GM21576 (cell line): ENCODE measurements at regions not wholly inside any gene's neighbourhood (a gene's known extent, or its start where the extent isn't known, plus 50 kb on each side); places are given as distances from the start of the nearest gene placed in this dataset.
"Not testable (repeated sequence)": the region's sequence is repeated elsewhere in the genome, so short reads cannot be mapped to it uniquely, and the experiment has no call there.

ENCODE experiments used
- ATAC-seq: cut with Tn5 transposase; IDR thresholded peaks from one replicate; pipeline ENCODE4 v1.9.1; 2021; ENCODE audit warnings: mild to moderate bottlenecking, moderate library complexity; ENCODE audit not compliant: unreplicated experiment

- no peak for ATAC-seq
Observed at GRCh38 chr10:108582387-108582786, 1340.9 kb downstream of the XPNPEP1 start.

GRCh38 chr10:108578258-108578657 lies 1345.1 kb downstream of the XPNPEP1 start:
- no peak for ATAC-seq

GRCh38 chr10:108574233-108574632 lies 1349.1 kb downstream of the XPNPEP1 start:
- ATAC-seq: no peak

- ATAC-seq: no peak
Observed at GRCh38 chr10:108568824-108569223, 1354.5 kb downstream of the XPNPEP1 start.

GRCh38 chr10:108567899-108568752 lies 1355.2 kb downstream of the XPNPEP1 start:
- ATAC-seq: peak; percentile 76

GRCh38 chr10:108566316-108567107 lies 1356.8 kb downstream of the XPNPEP1 start:
- no peak for ATAC-seq

- ATAC-seq: no peak
Observed at GRCh38 chr10:108562105-108562504, 1361.2 kb downstream of the XPNPEP1 start.

GRCh38 chr10:108561649-108562048 lies 1361.7 kb downstream of the XPNPEP1 start:
- ATAC-seq: no peak

GRCh38 chr10:108560488-108560887 lies 1362.8 kb downstream of the XPNPEP1 start:
- ATAC-seq: no peak

- ATAC-seq: no peak
Observed at GRCh38 chr10:108556186-108556585, 1367.1 kb downstream of the XPNPEP1 start.

- ATAC-seq: peak; percentile 84
Observed at GRCh38 chr10:108545921-108546320, 1377.4 kb downstream of the XPNPEP1 start.

GRCh38 chr10:108544500-108545120 lies 1378.7 kb downstream of the XPNPEP1 start:
- no peak for ATAC-seq

GRCh38 chr10:108533551-108533950 lies 1369.0 kb upstream of the SORCS1 start:
- ATAC-seq: not testable (repeated sequence)

- ATAC-seq: no peak
Observed at GRCh38 chr10:108523016-108523800, 1358.7 kb upstream of the SORCS1 start.

GRCh38 chr10:108521827-108522492 lies 1357.5 kb upstream of the SORCS1 start:
- ATAC-seq: no peak

- ATAC-seq: no peak
Observed at GRCh38 chr10:108515821-108516220, 1351.3 kb upstream of the SORCS1 start.

- ATAC-seq: no peak
Observed at GRCh38 chr10:108500396-108500795, 1335.9 kb upstream of the SORCS1 start.

- no peak for ATAC-seq
Observed at GRCh38 chr10:108496106-108496505, 1331.6 kb upstream of the SORCS1 start.

GRCh38 chr10:108490944-108491343 lies 1326.4 kb upstream of the SORCS1 start:
- no peak for ATAC-seq

- no peak for ATAC-seq
Observed at GRCh38 chr10:108471420-108471819, 1306.9 kb upstream of the SORCS1 start.
